H9 (cell line): ENCODE measurements at regions not wholly inside any gene's neighbourhood (a gene's known extent, or its start where the extent isn't known, plus 50 kb on each side); places are given as distances from the start of the nearest gene placed in this dataset.

ENCODE experiments used
- DNase-seq: peaks from one replicate; pipeline ENCODE4 v3.0.0-alpha.2; 2017
- H2AFZ ChIP-seq: one replicate; pipeline ENCODE4 v1.6.1; 2013; ENCODE audit warnings: mild to moderate bottlenecking, low read length, control low read depth, moderate library complexity
- H2AK5ac ChIP-seq: 2 replicates; pipeline ENCODE4 v1.6.1; 2013; ENCODE audit warnings: low read length, control low read depth, mixed read lengths; ENCODE audit not compliant: insufficient read length
- H2BK120ac ChIP-seq: one replicate; pipeline ENCODE4 v1.6.1; 2013; ENCODE audit warnings: low read depth, mild to moderate bottlenecking, low read length, control low read depth, inconsistent platforms; ENCODE audit not compliant: poor library complexity, severe bottlenecking
- H2BK12ac ChIP-seq: 2 replicates; pipeline ENCODE4 v1.6.1; 2013; ENCODE audit warnings: low read length, control low read depth, mixed read lengths, low read depth; ENCODE audit not compliant: insufficient read length
- H2BK15ac ChIP-seq: 2 replicates; pipeline ENCODE4 v1.6.1; 2013; ENCODE audit warnings: low read depth, low read length, control low read depth
- H2BK20ac ChIP-seq: one replicate; pipeline ENCODE4 v1.6.1; 2013; ENCODE audit warnings: low read depth, mild to moderate bottlenecking, low read length, control low read depth, inconsistent platforms; ENCODE audit not compliant: poor library complexity, severe bottlenecking
- H2BK5ac ChIP-seq: 2 replicates; pipeline ENCODE4 v1.6.1; 2013; ENCODE audit warnings: low read length, control low read depth, mixed read lengths; ENCODE audit not compliant: insufficient read length
- H3K14ac ChIP-seq: 2 replicates; pipeline ENCODE4 v1.6.1; 2013; ENCODE audit warnings: low read length, control low read depth; ENCODE audit not compliant: insufficient read depth
- H3K18ac ChIP-seq: 2 replicates; pipeline ENCODE4 v1.6.1; 2013; ENCODE audit warnings: low read depth, mild to moderate bottlenecking, mixed read lengths, low read length, control low read depth; ENCODE audit not compliant: insufficient read length
- H3K23ac ChIP-seq: 2 replicates; pipeline ENCODE4 v1.6.1; 2013; ENCODE audit warnings: low read length, control low read depth, mixed read lengths, low read depth; ENCODE audit not compliant: insufficient read length
- H3K23me2 ChIP-seq: 2 replicates; pipeline ENCODE4 v1.6.1; 2013; ENCODE audit warnings: low read depth, mild to moderate bottlenecking, mixed read lengths, low read length, control low read depth; ENCODE audit not compliant: insufficient read length, poor library complexity, severe bottlenecking
- H3K27ac ChIP-seq: 2 replicates; pipeline ENCODE4 v1.5.1; 2013; ENCODE audit warnings: low read length, control low read depth, mixed read lengths, low read depth; ENCODE audit not compliant: insufficient read length
- H3K27me3 ChIP-seq: 2 replicates; pipeline ENCODE4 v1.6.1; 2013; ENCODE audit warnings: low read length, control low read depth, inconsistent platforms; ENCODE audit not compliant: insufficient read depth
- H3K4ac ChIP-seq: 2 replicates; pipeline ENCODE4 v1.6.1; 2013; ENCODE audit warnings: low read depth, mild to moderate bottlenecking, control low read depth, inconsistent platforms, low read length, moderate library complexity
- H3K4me1 ChIP-seq: 2 replicates; pipeline ENCODE4 v1.6.1; 2013; ENCODE audit warnings: low read length, control low read depth, inconsistent platforms; ENCODE audit not compliant: insufficient read depth
- H3K4me2 ChIP-seq: 2 replicates; pipeline ENCODE4 v1.6.1; 2013; ENCODE audit warnings: low read length, control low read depth, mixed read lengths; ENCODE audit not compliant: insufficient read length, insufficient read depth
- H3K56ac ChIP-seq: 2 replicates; pipeline ENCODE4 v1.6.1; 2013; ENCODE audit warnings: low read depth, mild to moderate bottlenecking, mixed read lengths, low read length, control low read depth; ENCODE audit not compliant: insufficient read length
- H3K79me1 ChIP-seq: 2 replicates; pipeline ENCODE4 v1.6.1; 2013; ENCODE audit warnings: low read depth, mild to moderate bottlenecking, moderate library complexity, low read length, control low read depth, inconsistent platforms; ENCODE audit not compliant: insufficient read depth, poor library complexity, severe bottlenecking
- H3K79me2 ChIP-seq: 2 replicates; pipeline ENCODE4 v1.6.1; 2013; ENCODE audit warnings: low read length, control low read depth, inconsistent platforms; ENCODE audit not compliant: insufficient read depth
- H3K9ac ChIP-seq: 2 replicates; pipeline ENCODE4 v1.6.1; 2013; ENCODE audit warnings: low read length, control low read depth, mixed read lengths; ENCODE audit not compliant: insufficient read length; ENCODE audit errors: extremely low read depth
- H3K9me3 ChIP-seq: one replicate; pipeline ENCODE4 v1.6.1; 2013; ENCODE audit warnings: low read depth, low read length, inconsistent platforms; ENCODE audit not compliant: control insufficient read depth
- H3T11ph ChIP-seq: one replicate; pipeline ENCODE4 v1.6.1; 2013; ENCODE audit warnings: mild to moderate bottlenecking, low read length, control low read depth, inconsistent platforms
- H4K20me1 ChIP-seq: one replicate; pipeline ENCODE4 v1.6.1; 2013; ENCODE audit not compliant: control insufficient read depth, insufficient read length, insufficient read depth
- H4K5ac ChIP-seq: 2 replicates; pipeline ENCODE4 v1.6.1; 2013; ENCODE audit warnings: low read depth, mild to moderate bottlenecking, mixed read lengths, low read length, control low read depth; ENCODE audit not compliant: insufficient read length
- H4K8ac ChIP-seq: replicated peaks from 2 replicates; pipeline ENCODE4 v1.6.1; 2013; ENCODE audit warnings: low read length, control low read depth, mixed read lengths, low read depth; ENCODE audit not compliant: insufficient read length
- H4K91ac ChIP-seq: 2 replicates; pipeline ENCODE4 v1.6.1; 2013; ENCODE audit warnings: low read depth, mild to moderate bottlenecking, moderate library complexity, mixed read lengths, low read length, control low read depth; ENCODE audit not compliant: insufficient read length
- H3K27ac Mint-ChIP-seq, 3 experiments: 2 replicates in 2 of 3; 3 replicates in 1 of 3; pipeline ENCODE4 v1.8.0; 2020 to 2021; ENCODE audit warnings: mixed read lengths in 3 of 3, mild to moderate bottlenecking in 1 of 3, moderate library complexity in 1 of 3
- H3K27me3 Mint-ChIP-seq: 2 replicates; pipeline ENCODE4 v1.8.0; 2021; ENCODE audit warnings: low read depth, mild to moderate bottlenecking, moderate library complexity, mixed read lengths
- H3K36me3 Mint-ChIP-seq, 3 experiments: 2 replicates in 2 of 3; 3 replicates in 1 of 3; pipeline ENCODE4 v1.8.0; 2020 to 2021; ENCODE audit warnings: low read depth in 3 of 3, mixed read lengths in 3 of 3; ENCODE audit not compliant: insufficient read depth in 1 of 3
- H3K4me1 Mint-ChIP-seq, 2 experiments: 2 replicates each; pipeline ENCODE4 v1.8.0; 2020; ENCODE audit warnings: mixed read lengths in 2 of 2
- H3K4me3 Mint-ChIP-seq, 2 experiments: 2 replicates in 1 of 2; 3 replicates in 1 of 2; pipeline ENCODE4 v1.8.0; 2020 to 2021; ENCODE audit warnings: mild to moderate bottlenecking in 2 of 2, mixed read lengths in 2 of 2, moderate library complexity in 1 of 2
- H3K9me3 Mint-ChIP-seq, 2 experiments: 2 replicates in 1 of 2; 3 replicates in 1 of 2; pipeline ENCODE4 v1.8.0; 2020; ENCODE audit warnings: mild to moderate bottlenecking in 2 of 2, mixed read lengths in 2 of 2, moderate library complexity in 1 of 2
- WGBS: extraction: QIAGEN DNeasy Blood & Tissue Kit; methylation state at CpG from one replicate; pipeline ENCODE4 v1.1.7; 2013; ENCODE audit warnings: missing lambda C conversion rate, low lambda C conversion rate, mixed read lengths; ENCODE audit not compliant: insufficient read length; ENCODE audit errors: extremely low coverage; 5-methylcytosine and 5-hydroxymethylcytosine counted together
- TF ChIP-seq, protein P1 (sequence below): fragments of 200-600 bp; sonication (generic); conservative IDR thresholded peaks from 3 replicates; pipeline ENCODE4 v1.8.0; 2021; ENCODE audit warnings: antibody characterized with exemption, mild to moderate bottlenecking

DNA sequence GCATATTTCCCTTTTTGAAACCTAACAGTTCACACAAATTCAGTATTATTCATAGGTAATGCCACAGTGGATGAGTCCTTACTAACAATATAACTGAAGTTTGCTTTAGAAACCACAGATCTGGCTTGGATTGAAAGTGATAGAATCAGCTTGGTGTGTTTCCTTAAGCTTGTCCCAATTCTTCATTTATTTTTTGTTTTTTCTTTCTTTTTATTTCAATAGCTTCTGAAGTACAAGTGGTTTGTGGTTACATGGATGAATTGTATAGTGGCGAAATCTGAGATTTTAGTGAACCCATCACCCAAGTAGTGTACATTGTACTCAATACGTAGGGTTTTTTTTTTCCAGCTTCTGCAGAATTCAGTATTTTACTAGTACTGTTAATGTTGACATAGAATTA is 518.2 kb upstream of the SEMA3D start:
- Mint-ChIP-seq H3K4me3 (no peak overlapping the region), H3K4me1 (no peaks in the 10 kb centered on the region), H3K36me3 (no peaks in the 10 kb centered on the region), H3K9me3 (no peaks in the 10 kb centered on the region), H3K27ac (no peak overlapping the region), H3K27me3 (no peaks in the 10 kb centered on the region)
- Histone ChIP-seq H3K56ac (no peak overlapping the region), H3K9me3 (no peaks in the 10 kb centered on the region), H4K8ac (no peak overlapping the region), H2AK5ac (no peak overlapping the region), H4K91ac (no peak overlapping the region), H2BK15ac (no peak overlapping the region), H2BK12ac (no peak overlapping the region), H2BK20ac (no peak overlapping the region), H3K14ac (no peak overlapping the region), H3K23me2 (no peaks in the 10 kb centered on the region), H3K27me3 (no peaks in the 10 kb centered on the region), H3K4me2 (no peak overlapping the region), H2BK120ac (no peak overlapping the region), H3K27ac (no peak overlapping the region), H3K4me1 (no peaks in the 10 kb centered on the region), H3K23ac (no peak overlapping the region), H2AFZ (no peak overlapping the region), H3K79me1 (no peaks in the 10 kb centered on the region), H4K5ac (no peak overlapping the region), H3T11ph (no peak overlapping the region), H2BK5ac (no peak overlapping the region), H3K18ac (no peak overlapping the region), H3K79me2 (no peaks in the 10 kb centered on the region), H4K20me1 (no peaks in the 10 kb centered on the region), H3K9ac (no peak overlapping the region), H3K4ac (no peak overlapping the region)
- no peak for DNase-seq
- no CpG with 5 or more reads among the region's 2 CpGs for WGBS
- TF ChIP-seq, protein P1, sequence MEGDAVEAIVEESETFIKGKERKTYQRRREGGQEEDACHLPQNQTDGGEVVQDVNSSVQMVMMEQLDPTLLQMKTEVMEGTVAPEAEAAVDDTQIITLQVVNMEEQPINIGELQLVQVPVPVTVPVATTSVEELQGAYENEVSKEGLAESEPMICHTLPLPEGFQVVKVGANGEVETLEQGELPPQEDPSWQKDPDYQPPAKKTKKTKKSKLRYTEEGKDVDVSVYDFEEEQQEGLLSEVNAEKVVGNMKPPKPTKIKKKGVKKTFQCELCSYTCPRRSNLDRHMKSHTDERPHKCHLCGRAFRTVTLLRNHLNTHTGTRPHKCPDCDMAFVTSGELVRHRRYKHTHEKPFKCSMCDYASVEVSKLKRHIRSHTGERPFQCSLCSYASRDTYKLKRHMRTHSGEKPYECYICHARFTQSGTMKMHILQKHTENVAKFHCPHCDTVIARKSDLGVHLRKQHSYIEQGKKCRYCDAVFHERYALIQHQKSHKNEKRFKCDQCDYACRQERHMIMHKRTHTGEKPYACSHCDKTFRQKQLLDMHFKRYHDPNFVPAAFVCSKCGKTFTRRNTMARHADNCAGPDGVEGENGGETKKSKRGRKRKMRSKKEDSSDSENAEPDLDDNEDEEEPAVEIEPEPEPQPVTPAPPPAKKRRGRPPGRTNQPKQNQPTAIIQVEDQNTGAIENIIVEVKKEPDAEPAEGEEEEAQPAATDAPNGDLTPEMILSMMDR: no peak
